ENCODE measurements at regions not wholly inside any gene's neighbourhood (a gene's known extent, or its start where the extent isn't known, plus 50 kb on each side); places are given as distances from the start of the nearest gene placed in this dataset.

DNA sequence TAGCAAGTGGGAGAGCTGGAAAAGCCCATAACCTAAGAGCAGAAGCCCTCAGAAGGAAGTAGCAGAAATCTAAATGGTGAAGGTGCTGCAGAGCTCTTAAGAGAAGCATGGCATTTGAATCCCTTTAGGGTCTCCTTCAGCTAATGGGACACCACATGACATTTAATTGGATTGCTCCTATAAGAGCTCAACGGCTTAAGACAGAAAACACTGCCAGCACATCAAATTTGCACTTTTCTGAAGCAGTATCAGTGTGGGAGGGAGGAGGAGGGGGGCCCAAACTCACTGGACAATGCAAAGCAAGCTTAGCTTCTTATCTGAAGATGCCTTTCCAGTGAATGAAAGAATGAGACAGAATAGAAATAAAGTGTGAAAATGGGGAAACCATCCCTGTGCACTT is 287.9 kb upstream of the MTNR1B start:
- H3K4me2 ChIP-seq (ENCODE audit: low read length): no peak overlapping the region
- H3K27me3 ChIP-seq (ENCODE audit: insufficient read depth, low read length): no peaks in the 10 kb centered on the region
- H3K79me1 ChIP-seq (ENCODE audit: low read length): no peaks in the 10 kb centered on the region
- H4K91ac ChIP-seq (ENCODE audit: low read depth, low read length): peak overlapping the region; percentile 6
- no peak overlapping the region for H3K18ac ChIP-seq (ENCODE audit: low read length)
- no peak overlapping the region for H2AK5ac ChIP-seq (ENCODE audit: low read length)
- H3K4me1 ChIP-seq (ENCODE audit: control insufficient read depth in 1 of 2, insufficient read depth in 2 of 2, low read length in 2 of 2): no peaks in the 10 kb centered on the region
- no peak overlapping the region for H3K9ac ChIP-seq (ENCODE audit: low read length)
- no CpG with 5 or more reads among the region's 1 CpG for WGBS (ENCODE audit: extremely low coverage, insufficient coverage, insufficient read length)
- no peak overlapping the region for H4K12ac ChIP-seq (ENCODE audit: low read depth, low read length)
- no peaks in the 10 kb centered on the region for H3K36me3 ChIP-seq (ENCODE audit: control insufficient read depth in 1 of 2, insufficient read depth in 2 of 2, low read length in 2 of 2)
- H3K23ac ChIP-seq (ENCODE audit: low read length): no peak overlapping the region
- no peak overlapping the region for H3K14ac ChIP-seq (ENCODE audit: low read length)
- no peak overlapping the region for H3K4ac ChIP-seq (ENCODE audit: low read depth, low read length)
- H2BK120ac ChIP-seq (ENCODE audit: insufficient read depth, low read length, poor library complexity): no peak overlapping the region
- H2BK5ac ChIP-seq (ENCODE audit: low read depth, low read length, poor library complexity): no peak overlapping the region
- H2AFZ ChIP-seq (ENCODE audit: insufficient read depth, low read length, poor library complexity): no peak overlapping the region
- H3K4me3 ChIP-seq (ENCODE audit: low read depth, low read length): no peak overlapping the region
- no peak overlapping the region for H3K27ac ChIP-seq (ENCODE audit: low read depth, low read length)
- H4K8ac ChIP-seq (ENCODE audit: low read depth, low read length): no peak overlapping the region
- no peak for DNase-seq
- H3K79me2 ChIP-seq (ENCODE audit: control insufficient read depth, insufficient read depth, low read length, poor library complexity): no peaks in the 10 kb centered on the region
- H3K9me3 ChIP-seq (ENCODE audit: insufficient read depth, low read depth, low read length): no peaks in the 10 kb centered on the region
- H2BK12ac ChIP-seq (ENCODE audit: low read length): no peak overlapping the region

DNA sequence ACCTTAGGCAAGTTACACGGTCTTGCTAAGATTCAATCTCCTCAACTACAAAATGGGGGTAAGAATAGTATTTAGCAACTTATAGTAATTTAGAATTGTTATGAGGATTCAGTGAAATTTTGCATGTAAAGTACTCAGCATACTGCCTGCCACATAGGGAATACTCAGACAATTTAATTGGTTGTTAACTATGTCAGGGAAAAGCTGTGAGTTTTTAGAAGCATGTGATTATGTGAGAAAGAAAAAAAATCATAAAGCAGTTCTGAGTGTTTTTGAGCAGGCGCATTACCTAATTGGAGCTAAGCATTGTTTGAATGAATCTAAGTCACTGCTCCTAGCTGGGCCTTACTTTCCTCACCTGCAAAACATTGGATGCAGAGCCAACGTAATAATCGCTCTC is 287.3 kb upstream of the MTNR1B start:
- H2AK5ac ChIP-seq (ENCODE audit: low read length): no peak overlapping the region
- no CpG with 5 or more reads among the region's 4 CpGs for WGBS (ENCODE audit: extremely low coverage, insufficient coverage, insufficient read length)

DNA sequence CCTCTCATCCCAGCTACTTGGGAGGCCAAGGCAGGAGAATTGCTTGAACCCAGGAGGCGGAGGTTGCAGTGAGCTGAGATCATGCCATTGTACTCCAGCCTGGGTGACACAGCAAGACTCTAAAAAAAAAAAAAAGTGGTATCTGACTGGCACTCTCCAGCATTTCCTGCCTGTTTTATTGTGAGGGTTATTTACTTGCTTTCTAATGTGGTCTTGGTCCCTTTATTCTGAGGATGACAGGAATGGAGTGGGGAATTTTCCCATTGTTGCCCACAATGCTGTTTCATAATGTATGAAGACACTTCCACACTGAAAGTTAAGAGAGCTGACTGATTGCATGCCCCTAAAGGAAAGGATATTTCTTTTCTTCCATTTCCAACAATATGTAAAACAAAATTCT is 286.5 kb upstream of the MTNR1B start:
- Histone ChIP-seq H2AFZ (ENCODE audit: insufficient read depth, low read length, poor library complexity) (no peak overlapping the region), H3K18ac (ENCODE audit: low read length) (no peak overlapping the region), H3K79me1 (ENCODE audit: low read length) (no peaks in the 10 kb centered on the region), H3K23ac (ENCODE audit: low read length) (no peak overlapping the region), H4K12ac (ENCODE audit: low read depth, low read length) (no peak overlapping the region), H4K91ac (ENCODE audit: low read depth, low read length) (no peak overlapping the region), H2BK120ac (ENCODE audit: insufficient read depth, low read length, poor library complexity) (no peak overlapping the region), H3K9ac (ENCODE audit: low read length) (no peak overlapping the region), H3K4me3 (ENCODE audit: low read depth, low read length) (no peak overlapping the region), H3K4me2 (ENCODE audit: low read length) (no peak overlapping the region), H3K14ac (ENCODE audit: low read length) (no peak overlapping the region), H3K4ac (ENCODE audit: low read depth, low read length) (no peak overlapping the region), H2BK5ac (ENCODE audit: low read depth, low read length, poor library complexity) (no peak overlapping the region), H2AK5ac (ENCODE audit: low read length) (no peak overlapping the region), H3K27me3 (ENCODE audit: insufficient read depth, low read length) (no peaks in the 10 kb centered on the region), H3K79me2 (ENCODE audit: control insufficient read depth, insufficient read depth, low read length, poor library complexity) (no peaks in the 10 kb centered on the region), H2BK12ac (ENCODE audit: low read length) (no peak overlapping the region), H3K36me3 (ENCODE audit: control insufficient read depth in 1 of 2, insufficient read depth in 2 of 2, low read length in 2 of 2) (no peaks in the 10 kb centered on the region), H4K8ac (ENCODE audit: low read depth, low read length) (no peak overlapping the region), H3K9me3 (ENCODE audit: insufficient read depth, low read depth, low read length) (no peaks in the 10 kb centered on the region), H3K4me1 (ENCODE audit: control insufficient read depth in 1 of 2, insufficient read depth in 2 of 2, low read length in 2 of 2) (peaks cover 0 to 2% of the 10 kb centered on the region in 2 experiments), H3K27ac (ENCODE audit: low read depth, low read length) (no peak overlapping the region)
- WGBS (ENCODE audit: extremely low coverage, insufficient coverage, insufficient read length): no CpG with 5 or more reads among the region's 1 CpG
- DNase-seq: no peak

More for the DNA sequence above, 287.3 kb upstream of the MTNR1B start:
- no peak overlapping the region for H3K23ac ChIP-seq (ENCODE audit: low read length)
- no peaks in the 10 kb centered on the region for H3K4me1 ChIP-seq (ENCODE audit: control insufficient read depth in 1 of 2, insufficient read depth in 2 of 2, low read length in 2 of 2)
- no peak overlapping the region for H3K4me3 ChIP-seq (ENCODE audit: low read depth, low read length)
- no peak overlapping the region for H3K4ac ChIP-seq (ENCODE audit: low read depth, low read length)
- DNase-seq: no peak
- no peak overlapping the region for H2BK120ac ChIP-seq (ENCODE audit: insufficient read depth, low read length, poor library complexity)
- H3K9me3 ChIP-seq (ENCODE audit: insufficient read depth, low read depth, low read length): no peaks in the 10 kb centered on the region
- no peak overlapping the region for H4K8ac ChIP-seq (ENCODE audit: low read depth, low read length)
- no peaks in the 10 kb centered on the region for H3K27me3 ChIP-seq (ENCODE audit: insufficient read depth, low read length)
- H3K79me1 ChIP-seq (ENCODE audit: low read length): no peaks in the 10 kb centered on the region
- H3K9ac ChIP-seq (ENCODE audit: low read length): no peak overlapping the region
- no peaks in the 10 kb centered on the region for H3K79me2 ChIP-seq (ENCODE audit: control insufficient read depth, insufficient read depth, low read length, poor library complexity)
- no peak overlapping the region for H4K12ac ChIP-seq (ENCODE audit: low read depth, low read length)
- no peak overlapping the region for H3K14ac ChIP-seq (ENCODE audit: low read length)
- H3K27ac ChIP-seq (ENCODE audit: low read depth, low read length): no peak overlapping the region
- H4K91ac ChIP-seq (ENCODE audit: low read depth, low read length): no peak overlapping the region
- no peak overlapping the region for H2BK5ac ChIP-seq (ENCODE audit: low read depth, low read length, poor library complexity)
- H3K4me2 ChIP-seq (ENCODE audit: low read length): no peak overlapping the region
- no peaks in the 10 kb centered on the region for H3K36me3 ChIP-seq (ENCODE audit: control insufficient read depth in 1 of 2, insufficient read depth in 2 of 2, low read length in 2 of 2)
- no peak overlapping the region for H3K18ac ChIP-seq (ENCODE audit: low read length)
- no peak overlapping the region for H2AFZ ChIP-seq (ENCODE audit: insufficient read depth, low read length, poor library complexity)
- H2BK12ac ChIP-seq (ENCODE audit: low read length): no peak overlapping the region

DNA sequence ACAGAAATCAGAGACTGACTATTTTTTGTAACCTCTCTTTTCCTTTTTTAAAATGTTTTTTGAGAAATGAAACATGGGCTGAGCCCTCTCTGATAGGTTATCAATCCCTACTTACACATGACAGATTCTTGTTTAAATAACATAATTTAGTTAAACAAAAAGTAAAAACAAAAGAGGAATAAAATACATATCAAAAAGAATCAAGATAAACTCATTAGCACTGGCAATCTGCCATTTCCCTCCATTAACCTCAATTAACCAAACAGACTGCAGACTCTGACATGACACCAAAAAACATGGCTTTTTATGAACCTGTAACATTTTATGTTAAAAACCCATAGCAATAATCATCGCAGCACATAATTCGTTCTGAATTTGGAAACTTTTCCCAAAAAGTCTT is 284.4 kb upstream of the MTNR1B start:
- DNase-seq: no peak
- H3K79me1 ChIP-seq (ENCODE audit: low read length): no peaks in the 10 kb centered on the region
- H2BK120ac ChIP-seq (ENCODE audit: insufficient read depth, low read length, poor library complexity): no peak overlapping the region
- H3K9me3 ChIP-seq (ENCODE audit: insufficient read depth, low read depth, low read length): no peaks in the 10 kb centered on the region
- no CpG with 5 or more reads among the region's 2 CpGs for WGBS (ENCODE audit: extremely low coverage, insufficient coverage, insufficient read length)
- no peak overlapping the region for H3K27ac ChIP-seq (ENCODE audit: low read depth, low read length)
- H3K27me3 ChIP-seq (ENCODE audit: insufficient read depth, low read length): no peaks in the 10 kb centered on the region
- H3K14ac ChIP-seq (ENCODE audit: low read length): no peak overlapping the region
- no peak overlapping the region for H4K12ac ChIP-seq (ENCODE audit: low read depth, low read length)
- H3K9ac ChIP-seq (ENCODE audit: low read length): no peak overlapping the region
- no peak overlapping the region for H3K23ac ChIP-seq (ENCODE audit: low read length)
- H3K4me3 ChIP-seq (ENCODE audit: low read depth, low read length): no peak overlapping the region
- no peak overlapping the region for H3K4me2 ChIP-seq (ENCODE audit: low read length)
- H3K79me2 ChIP-seq (ENCODE audit: control insufficient read depth, insufficient read depth, low read length, poor library complexity): no peaks in the 10 kb centered on the region
- H2AFZ ChIP-seq (ENCODE audit: insufficient read depth, low read length, poor library complexity): no peak overlapping the region
- no peak overlapping the region for H3K18ac ChIP-seq (ENCODE audit: low read length)
- no peak overlapping the region for H3K4ac ChIP-seq (ENCODE audit: low read depth, low read length)
- no peak overlapping the region for H2BK5ac ChIP-seq (ENCODE audit: low read depth, low read length, poor library complexity)
- peaks cover 0 to 2% of the 10 kb centered on the region in 2 experiments for H3K4me1 ChIP-seq (ENCODE audit: control insufficient read depth in 1 of 2, insufficient read depth in 2 of 2, low read length in 2 of 2)
- H4K91ac ChIP-seq (ENCODE audit: low read depth, low read length): no peak overlapping the region
- H2AK5ac ChIP-seq (ENCODE audit: low read length): no peak overlapping the region
- no peak overlapping the region for H2BK12ac ChIP-seq (ENCODE audit: low read length)
- no peaks in the 10 kb centered on the region for H3K36me3 ChIP-seq (ENCODE audit: control insufficient read depth in 1 of 2, insufficient read depth in 2 of 2, low read length in 2 of 2)
- H4K8ac ChIP-seq (ENCODE audit: low read depth, low read length): no peak overlapping the region

Data from trophoblast cell (in vitro differentiated cells and primary cell).